Activated gamma-delta T cell treated with Interleukin-2 at 50 U/mL for 16 hours (primary cell): ENCODE measurements at regions not wholly inside any gene's neighbourhood (a gene's known extent, or its start where the extent isn't known, plus 50 kb on each side); places are given as distances from the start of the nearest gene placed in this dataset.

Experiments used
- DNase-seq: peaks from one replicate; pipeline ENCODE4 v3.0.0-alpha.2; 2020

DNA sequence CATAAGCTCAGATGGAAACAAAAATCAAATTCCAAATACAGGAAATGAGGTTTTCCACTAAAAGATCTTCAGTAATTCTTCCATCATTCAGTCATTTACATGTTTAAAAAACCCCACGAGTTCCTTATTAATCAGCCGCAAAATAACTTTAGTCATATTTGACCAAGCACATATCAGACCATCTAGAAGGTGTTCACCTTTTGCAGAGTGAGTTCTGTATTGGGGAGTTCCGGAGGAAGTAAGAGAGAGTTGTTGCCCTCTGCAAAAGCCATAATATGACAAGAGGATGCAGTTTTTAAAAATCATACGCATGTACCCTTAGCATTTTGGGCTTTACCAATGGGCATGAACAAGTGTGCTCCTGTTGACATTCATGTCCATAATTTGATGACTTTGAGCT is 61.6 kb downstream of the CCR1 start:
- no peak for DNase-seq

DNA sequence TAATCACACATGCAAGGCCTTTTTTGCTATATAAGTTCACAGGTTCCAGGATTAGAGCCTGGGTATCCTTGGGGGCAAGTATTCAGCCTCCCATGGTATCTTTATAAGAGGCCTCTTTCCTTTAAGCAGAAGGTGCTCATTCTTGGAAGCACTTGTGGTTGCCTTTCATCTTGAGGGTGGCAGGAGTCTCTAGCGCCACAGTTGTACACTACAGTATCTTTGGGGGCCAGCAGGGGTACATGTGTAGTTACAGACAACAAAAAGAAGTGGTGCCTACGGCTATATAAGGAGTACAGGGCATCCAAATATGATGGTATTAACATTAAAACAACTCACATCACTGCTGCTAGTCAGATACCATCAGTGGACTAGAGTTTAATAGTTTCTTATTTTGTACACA is 62.1 kb downstream of the CCR1 start:
- DNase-seq, result no peak

DNA sequence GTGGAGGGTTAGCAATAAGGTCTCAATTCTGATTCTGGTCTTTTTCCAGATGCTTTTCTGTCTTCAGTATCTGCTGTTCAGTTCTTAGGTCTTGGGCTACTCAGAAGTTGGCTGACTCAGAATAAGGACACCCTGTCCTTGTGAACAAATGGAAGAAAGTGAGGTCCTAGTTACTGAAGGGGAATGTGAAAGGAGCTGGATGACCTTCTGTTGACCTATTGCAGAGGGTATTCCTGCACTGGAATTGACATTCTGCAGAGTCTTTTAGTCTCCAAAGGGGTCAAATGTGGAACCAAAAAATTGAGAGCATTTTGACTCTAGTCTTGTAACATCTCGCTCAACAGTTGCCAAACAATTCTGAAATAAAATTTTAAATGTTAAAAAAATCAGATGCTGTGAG is 63.0 kb downstream of the CCR1 start:
- no peak for DNase-seq

DNA sequence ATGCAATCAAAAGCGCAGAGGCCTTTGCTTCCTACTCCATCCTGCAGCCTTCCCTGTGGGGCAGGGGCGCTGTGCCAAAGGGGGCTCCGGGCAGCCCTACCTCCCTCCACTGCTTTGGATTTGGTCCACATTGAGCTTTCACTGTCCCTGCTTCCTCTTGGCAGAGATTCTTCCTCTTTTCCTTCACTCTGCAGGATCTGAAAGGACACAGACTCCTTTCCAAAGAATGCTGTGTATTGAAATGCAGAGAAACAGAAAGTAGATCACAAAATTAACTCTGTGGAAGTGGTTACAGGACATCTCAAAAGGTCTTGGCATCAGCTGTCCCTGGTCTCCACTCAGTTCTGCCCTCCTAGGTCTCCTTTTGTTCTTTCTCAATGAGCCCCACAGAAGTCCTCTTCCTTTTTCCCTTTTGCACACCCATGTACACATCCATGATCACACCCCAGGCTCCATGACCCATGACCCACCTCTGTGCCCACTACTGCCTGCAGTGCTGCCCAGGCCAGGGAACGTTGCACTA is 64.1 kb downstream of the CCR1 start:
- no peak for DNase-seq

DNA sequence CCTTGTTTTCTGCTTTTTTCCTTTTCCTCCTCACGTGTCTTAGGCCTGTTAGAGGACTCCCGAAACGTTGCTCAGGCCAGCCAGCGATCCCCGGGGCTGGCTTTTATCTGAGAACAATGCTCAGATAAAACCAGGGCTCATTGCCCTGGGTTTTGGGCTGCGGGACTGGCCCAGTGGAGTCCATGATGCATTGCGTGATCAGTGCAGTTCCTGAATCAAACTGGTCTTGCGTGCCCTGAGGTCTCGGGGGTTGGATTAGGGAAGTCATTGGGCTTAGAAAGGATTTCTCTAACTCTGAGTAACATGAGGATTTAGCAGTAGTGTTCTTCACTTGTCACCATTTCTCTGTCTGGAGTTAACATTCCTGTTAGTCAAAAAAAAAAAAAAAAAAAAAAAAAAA is 66.3 kb downstream of the CCR1 start:
- no peak for DNase-seq

DNA sequence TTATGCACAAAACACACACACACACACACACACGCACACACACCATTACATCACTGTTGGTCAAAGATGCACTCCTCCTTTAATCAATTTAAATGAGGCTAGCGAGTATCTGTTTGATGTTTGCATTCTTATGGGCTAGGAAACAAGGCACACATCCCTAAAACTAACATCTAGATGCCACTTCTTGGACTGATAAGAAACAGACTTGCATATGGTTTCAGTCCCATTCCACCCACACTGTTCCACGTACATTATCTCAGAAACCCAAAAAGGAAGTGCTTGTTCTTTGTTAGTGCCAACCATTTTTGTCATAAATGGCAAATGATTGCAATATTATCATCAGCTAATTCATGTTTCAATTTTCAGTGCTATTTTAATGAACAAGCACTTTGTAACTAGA is 69.5 kb downstream of the CCR1 start:
- DNase-seq, result no peak

DNA sequence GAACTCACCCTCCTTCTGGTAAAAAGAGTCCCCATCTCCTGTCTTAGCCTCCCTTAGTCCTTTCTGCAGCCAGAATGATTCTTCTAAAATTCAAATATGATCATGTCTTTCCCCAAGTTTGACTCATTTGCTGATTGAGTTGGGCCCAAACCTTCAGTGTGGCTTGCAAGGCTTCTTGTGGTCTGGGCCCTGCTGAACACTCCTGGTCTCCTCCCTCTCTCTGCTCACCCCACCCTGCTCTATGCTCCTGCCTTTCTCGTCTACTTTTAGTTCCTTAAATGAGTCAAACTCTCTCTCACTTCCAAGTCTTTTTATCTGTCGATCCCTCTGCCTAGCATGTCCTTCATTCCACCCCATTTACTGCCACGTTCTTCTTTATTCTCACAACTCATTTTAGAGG is 72.6 kb downstream of the CCR1 start:
- no peak for DNase-seq

DNA sequence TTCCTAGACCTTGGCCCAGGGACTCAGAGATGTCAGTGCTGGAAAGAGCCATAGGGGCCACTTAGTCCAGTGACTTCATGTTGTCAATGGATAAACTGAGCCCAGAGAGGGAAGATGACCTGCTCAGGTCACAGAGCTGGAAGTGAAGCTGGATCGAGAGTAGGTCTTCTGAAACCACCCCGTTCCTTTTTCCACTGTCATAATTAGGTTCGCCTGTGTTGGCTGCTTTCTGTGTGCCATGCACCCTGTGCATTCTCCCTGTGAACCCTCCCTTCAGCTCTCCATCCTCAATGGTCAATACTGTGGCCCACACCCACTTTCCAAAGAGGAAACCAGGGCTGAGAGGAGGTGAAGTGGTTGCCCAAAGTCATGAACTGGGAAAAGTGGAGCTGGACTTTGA is 74.8 kb downstream of the CCR1 start:
- no peak for DNase-seq

DNA sequence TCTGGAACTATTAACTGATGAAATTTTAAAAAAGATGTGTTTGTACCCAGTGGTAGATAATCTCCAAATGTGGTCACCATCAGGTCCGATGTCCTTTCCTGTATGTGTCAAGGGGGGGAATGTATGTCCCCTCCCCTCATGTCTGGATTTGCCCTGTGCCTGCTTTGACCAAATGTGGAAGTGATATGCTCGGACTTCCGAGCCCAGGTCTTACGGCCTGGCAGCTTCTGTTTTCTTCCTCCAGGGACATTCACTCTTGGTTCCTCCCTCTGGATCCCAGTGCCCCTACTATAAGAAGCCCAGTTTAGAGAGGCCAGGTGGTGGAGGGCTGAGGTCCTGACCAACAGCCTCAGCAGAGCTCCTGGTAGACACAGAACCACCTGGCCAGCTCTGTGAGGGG is 75.5 kb downstream of the CCR1 start:
- no peak for DNase-seq

DNA sequence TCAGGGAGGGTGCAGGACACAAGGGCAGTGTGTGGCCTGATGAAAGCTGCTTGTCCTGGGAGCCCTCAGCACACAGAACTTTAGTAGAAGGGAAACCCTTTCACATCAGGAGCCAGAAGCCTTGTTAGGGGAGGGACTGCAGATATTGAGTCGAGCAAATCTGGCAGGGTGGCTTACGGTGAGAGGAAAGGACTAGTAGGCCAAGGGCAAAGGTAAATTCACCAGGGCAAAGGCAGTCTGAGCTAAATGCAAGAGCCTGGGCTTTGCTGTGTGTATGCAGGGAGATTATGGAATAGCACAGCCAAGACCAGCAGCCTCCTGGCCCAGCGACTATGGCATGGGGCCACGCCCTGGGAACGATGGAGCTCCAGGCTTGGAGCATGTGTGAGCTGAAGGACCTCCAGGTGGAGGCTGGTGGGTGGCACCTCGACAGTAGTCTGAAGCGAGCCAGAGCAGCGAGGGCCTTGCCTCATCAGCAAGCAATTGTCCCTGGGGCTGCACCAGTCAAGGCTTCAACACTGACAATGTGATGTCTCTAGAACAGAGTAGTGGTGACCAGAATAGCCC is 76.1 kb downstream of the CCR1 start:
- no peak for DNase-seq

DNA sequence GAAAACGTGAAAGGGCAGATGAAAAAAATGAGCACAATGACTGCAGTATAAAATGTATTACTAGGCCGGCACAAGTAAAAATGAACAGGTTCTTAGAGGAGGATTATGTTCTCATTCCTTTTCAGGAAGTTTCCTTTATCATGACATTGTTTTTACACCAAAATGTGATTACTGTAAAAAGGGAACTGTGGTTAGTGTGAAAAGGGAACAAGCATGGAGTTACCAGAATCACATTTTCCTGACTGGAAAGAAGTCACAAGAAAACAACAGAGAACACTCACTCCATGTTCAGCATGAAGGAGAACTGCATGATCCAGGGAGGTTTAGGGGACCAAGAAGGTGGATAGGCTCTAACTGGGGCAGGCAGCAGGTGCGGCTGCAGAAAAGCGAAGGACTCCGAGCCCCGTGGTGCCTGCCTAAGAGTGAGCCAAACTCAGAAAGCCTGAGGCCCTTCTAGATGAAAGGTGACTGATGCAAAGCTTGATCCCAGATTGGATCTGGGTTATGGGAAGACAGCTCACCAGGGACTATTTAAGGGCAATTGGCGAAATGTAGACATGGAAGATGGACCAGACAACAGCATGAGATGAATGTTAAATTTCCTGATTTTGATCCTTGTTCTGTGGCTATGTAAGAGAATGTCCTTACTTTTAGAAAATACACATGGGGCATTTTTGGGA is 77.3 kb downstream of the CCR1 start:
- no peak for DNase-seq

DNA sequence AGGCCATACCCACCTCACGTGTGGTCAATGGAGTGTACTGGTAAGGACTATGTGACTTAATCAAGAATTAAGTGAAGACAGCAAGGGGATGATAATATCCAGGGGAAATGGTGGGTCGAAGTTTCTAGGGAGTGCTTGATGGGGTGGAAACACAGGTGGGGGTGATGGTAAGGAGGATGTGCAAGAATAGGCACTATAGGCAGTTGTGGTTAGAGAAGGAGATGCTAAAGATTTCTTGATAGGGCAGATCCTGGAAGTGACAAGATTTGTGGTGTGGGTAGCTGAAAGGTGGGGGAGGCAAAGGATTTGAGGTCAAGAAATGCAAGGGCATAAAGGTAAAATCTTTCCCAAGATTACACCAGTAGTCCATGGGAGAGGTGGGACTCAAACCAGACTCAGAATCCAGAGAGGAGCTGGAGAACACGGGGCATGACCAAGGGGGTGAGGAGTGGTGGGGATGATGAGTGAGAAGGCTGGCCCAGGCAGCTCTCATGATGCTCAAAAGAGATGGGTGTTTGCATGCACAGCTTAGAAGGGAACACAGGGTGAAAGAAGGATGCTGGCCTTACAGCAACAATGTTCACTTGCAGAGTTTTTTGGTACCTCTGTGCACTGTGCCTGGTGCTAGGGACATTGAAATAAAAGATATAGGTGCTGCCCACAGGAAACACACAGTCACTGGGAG is 78.4 kb downstream of the CCR1 start:
- no peak for DNase-seq

DNA sequence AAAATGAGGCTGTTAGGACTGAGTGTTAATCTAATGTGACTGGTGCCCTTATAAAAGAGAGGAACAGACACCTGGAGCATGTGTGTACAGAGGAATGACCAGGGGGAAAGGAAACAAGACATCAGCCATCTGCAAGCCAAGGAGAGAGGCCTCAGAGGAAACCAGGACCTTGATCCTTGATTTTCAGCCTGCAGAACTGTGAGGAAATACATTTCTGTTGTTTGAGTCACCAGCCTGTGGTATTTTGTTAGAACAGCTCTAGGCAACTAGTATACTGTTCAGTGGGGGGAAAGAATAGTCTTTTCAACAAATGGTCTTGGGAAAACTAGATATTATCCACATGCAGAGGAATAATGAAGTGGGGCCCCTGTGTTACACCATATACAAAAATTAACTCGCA is 80.6 kb downstream of the CCR1 start:
- DNase-seq, result no peak

DNA sequence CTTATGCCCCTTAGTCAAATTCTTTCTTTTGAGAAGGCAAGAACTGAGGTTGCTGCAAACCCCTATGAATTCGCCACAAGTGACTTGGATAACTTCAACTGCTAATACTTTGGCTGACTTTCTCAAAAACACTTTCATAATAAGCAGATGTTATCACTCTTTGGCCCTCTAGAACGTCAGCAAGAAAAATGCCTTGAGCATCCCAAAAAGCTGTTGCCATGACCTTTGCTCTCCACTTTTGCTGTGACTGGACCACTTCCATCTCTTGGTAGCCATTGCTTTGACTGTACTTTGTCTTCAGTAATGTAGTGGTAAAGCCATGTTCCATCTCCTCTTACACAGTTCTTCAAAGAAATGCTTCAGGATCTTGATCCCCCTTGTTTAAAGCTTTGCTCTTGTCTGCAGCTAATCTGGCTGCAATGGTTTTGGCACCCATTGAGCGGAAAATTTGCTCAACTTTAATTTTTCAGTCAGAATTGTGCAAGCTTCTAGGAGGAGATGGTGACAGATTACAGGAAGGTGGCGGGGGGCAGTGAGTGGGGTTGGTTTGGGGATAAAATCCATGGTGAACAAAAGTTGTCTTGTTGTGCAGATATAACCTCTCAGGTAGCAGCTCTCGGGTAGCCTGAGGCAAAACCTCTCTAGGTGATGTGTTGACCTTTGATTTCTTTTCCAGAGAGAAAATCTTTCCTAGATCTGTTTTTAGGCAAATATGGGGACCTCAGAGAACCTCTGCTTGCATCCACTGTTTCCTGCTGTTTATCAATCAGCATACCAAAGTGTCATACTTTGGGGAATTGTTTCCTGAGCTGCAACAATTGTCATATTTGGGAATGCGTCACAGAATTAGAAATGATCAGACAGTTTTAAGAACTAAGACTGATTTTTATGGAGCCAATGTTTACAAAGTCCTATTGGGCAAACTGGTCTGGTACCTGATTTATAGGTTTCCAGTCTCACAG is 83.6 kb downstream of the CCR1 start:
- DNase-seq, result no peak

DNA sequence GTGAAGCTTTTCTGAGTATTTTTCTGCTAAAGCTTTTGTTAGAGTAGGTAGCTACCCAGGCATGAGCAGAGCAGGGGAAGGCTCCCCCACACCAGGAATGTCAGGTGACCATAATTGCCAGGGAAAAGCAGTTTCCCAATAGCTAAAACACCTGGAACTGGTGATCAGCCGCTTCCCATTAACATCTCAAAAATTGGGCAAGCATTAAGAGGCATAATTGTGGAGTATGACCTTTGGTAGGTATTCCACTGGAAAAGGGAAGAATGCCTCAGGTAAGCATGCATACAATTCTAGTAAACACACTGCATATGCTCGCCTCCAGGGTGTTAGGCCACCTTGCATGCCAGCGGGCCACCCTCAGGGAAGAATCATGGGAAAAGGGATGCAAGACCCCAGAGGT is 84.5 kb downstream of the CCR1 start:
- DNase-seq, result no peak

DNA sequence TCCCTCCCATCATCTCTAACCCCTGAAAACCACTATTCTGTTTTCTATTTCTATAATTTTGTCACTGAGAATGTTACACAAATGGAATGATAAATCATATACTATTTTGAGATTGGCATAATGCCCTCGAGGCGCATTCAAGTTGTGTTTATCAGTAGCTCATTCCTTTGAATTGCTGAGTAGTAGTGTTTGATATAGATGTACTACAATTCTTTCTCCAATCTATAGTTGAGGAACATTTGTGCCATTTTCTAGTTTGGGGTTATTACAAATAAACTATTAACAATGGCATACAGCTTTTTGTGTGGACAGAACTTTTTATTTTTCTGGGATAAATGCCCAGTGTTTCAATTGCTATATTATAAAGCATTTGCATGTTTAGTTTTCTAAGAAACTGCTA is 86.0 kb downstream of the CCR1 start:
- no peak for DNase-seq

DNA sequence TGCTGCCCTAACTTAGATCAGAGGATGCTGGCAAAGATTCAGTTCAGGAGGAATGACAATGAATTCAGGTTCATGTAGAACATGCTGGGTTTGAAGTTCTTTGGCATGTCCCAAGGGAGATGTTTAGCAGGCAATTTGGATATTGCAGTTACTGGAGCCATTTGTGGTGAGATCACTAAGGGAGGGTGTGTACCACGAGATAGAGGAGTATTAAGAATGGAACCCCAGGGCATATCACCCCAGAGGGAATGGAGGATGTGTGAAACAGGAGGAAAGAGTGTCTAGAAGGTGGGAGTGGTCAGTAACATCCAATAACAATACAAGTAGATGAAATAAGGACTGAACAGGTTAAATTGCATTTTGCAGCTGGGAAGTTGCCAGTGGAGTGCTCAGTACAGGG is 87.1 kb downstream of the CCR1 start:
- DNase-seq, result no peak

DNA sequence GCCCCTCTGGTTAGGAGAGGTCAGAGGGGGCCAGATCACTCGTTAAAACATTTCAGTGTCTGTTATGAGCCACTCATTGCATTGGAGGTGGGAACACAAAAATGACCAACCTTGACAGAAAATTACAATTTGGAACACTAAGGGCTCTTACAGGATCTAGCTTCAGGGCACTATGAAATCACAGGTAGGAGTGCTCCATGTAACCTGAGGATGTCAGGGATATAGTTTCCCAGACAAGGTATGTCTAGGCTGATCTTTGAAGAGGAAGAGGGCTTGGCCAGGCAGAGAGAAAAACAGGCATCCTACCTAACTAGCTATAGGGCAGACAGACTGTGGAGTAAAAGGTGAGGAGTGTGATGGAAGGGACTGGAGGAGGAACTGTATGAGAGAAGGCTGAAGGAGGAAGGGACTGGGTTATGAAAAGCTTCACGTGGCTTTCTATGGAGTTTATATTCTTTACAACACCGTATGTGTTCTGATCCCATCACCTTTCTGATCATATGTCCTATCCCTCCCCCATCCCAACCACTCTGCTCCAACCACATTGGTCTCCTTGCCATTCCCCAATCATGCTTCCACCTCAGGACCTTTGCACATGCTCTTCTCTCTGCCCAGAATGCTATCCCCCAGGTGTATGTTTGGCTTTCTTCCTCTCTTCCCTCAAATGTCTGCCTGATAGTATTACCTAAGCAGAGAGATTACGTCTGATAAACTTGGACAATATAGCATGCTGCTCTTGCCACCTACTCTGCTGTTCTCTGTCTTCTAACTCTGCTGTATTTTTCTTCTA is 88.2 kb downstream of the CCR1 start:
- DNase-seq, result no peak

DNA sequence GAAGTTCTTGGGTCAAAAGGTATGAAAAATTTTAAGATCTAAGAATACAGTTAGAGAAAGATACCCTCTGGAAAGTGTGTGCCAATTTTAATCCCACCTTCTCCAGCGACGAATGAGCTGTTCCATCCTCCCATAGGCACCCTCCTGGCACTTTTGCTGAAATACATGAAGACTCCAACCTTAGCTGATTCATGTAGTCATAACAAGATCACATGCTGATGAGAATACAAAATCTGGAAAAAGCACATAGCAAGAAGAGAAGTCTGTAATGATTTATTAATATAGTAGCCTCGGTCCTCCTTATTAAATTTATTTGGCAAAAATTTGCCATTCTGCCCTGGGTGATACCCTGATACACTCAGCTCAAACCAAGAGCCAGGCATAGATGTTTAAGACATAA is 88.9 kb downstream of the CCR1 start:
- DNase-seq, result no peak

DNA sequence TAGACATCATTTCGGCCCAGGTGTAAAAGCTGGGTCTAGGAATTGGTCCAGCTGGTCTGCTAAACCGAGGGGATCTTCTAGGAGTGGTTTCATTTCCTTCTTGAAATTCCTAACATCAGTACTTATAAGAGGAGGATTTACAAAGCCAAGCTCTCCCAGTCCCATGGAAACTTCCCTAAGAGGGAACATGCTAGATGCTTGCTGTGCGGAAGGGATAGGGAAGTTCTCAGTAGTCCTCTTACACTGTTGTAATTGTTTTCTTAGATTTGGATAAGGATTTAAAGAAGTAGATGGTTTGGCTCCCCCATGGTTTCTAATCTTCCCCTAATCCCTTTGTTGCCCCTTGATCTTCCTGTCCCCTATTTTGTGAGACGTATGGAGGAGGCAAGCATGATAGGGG is 89.7 kb upstream of the XCR1 start:
- DNase-seq, result no peak

DNA sequence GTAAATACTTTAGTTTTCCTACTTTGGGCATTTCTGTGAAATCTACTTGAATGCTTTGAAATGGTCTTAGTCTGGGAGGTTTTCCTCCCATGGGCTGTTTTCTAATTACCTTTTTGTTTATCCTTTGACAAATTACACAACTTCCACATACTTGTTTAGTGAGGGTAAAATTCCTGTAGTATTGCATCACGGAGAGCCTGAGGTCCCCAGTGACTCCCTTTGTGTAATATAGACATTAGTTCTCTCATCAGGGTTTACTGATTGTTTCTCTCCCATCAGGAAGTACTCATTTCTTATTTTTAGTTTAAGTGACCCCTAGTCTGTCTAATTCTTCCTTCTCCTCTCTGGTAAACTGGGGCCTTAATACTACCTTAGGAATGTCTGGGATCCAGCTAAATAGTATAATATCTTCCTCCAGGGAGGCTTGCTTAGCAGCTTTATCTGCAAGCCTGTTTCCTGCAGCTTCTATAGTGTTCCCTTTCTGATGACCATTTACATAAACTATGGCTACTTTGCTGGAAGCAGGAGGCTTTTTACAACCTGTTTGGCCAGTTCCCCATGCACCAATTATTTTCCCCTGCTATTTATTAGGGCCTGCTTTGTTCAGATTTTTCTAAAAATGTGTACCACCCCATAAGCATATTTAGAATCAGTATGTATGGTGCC is 87.2 kb upstream of the XCR1 start:
- no peak for DNase-seq

DNA sequence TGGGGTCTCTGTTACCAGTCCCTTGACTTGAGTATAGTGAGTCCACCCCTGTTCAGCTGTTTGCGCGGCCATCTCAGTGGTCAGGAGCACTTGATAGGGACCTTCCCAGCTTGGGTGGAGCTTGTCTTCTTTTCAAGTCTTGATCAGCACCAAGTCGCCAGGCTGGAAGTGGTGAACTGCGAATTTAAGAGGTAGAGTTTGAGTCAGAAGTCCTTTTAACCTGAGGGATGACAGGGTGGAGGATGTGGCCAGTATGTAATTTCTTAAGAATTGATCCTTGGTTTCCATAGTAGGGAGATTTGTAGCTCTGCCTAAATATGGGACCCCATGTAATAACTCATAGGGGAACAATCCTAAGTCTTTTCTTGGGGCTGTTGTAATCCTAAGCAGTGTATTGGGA is 86.3 kb upstream of the XCR1 start:
- DNase-seq, result no peak
